Stimulated activated CD4-positive, alpha-beta T cell treated with anti-CD3 and anti-CD28 coated beads, Interleukin-1b, Interleukin-23, amount 100 ng/mL, for 1 hour (primary cell): ENCODE measurements at regions not wholly inside any gene's neighbourhood (a gene's known extent, or its start where the extent isn't known, plus 50 kb on each side); places are given as distances from the start of the nearest gene placed in this dataset.

Experiments
- DNase-seq, 2 donors: peaks; one replicate each; pipeline ENCODE4 v3.0.0-alpha.2; 2020; ENCODE audit warnings: low read depth in 2 of 2

DNA sequence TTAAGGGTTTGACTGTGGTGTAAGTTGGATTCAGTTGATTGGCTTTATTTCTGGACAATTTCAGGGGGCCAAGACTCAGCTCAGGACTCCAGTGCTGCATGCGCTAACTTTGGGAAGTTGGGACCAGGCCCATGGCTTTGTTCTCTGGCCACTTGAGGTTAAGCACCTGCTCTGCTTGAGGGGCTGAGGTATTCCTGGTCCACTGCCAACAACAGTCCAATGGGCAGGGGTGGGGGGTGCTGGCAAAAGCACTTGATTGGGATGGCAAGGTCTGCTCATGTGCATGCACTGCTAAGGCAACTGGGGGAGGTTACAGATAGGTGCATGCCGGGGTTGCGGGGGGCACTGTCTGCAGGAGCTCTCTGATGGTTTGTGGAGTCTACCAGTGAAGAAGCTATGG, 52.6 kb upstream of the ASB17 start:
- DNase-seq, result no peak

DNA sequence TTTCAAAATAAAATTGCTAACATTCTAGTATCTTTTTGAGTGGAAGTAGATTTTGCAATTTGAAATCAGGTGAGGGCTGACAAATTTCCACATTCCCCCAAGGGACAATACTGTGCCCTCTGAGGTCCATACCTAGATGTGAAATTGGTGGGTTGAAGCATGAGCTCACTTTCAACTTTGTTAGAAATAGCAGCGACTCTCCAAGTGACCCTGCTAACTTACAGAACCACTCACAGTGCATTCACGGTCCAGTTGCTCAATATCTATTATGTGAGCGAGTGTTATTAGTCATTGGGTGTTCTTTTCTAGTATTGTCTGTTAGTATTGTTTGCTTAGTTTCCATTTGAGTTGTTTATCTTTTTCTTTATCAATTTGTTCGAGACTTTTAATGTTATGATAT, 53.6 kb upstream of the ASB17 start:
- no peak for DNase-seq

DNA sequence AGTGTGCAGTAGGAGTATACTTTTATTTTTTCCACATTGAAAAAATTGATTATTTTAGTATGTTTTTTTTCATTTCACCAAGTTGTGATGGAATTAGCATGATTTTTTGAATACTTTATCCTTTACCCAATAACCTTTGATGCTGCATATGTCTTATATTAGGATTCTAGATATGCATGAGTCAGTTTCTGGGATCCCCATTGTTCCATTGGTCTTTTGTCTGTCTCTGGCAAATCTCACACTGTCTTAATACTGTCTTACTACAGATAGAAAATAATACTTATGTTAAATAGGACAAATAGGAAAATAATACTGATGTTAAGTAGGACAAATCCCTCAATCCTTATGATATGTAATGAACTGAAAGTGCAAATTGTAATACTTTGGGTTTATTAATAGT, 54.3 kb upstream of the ASB17 start:
- no peak for DNase-seq

DNA sequence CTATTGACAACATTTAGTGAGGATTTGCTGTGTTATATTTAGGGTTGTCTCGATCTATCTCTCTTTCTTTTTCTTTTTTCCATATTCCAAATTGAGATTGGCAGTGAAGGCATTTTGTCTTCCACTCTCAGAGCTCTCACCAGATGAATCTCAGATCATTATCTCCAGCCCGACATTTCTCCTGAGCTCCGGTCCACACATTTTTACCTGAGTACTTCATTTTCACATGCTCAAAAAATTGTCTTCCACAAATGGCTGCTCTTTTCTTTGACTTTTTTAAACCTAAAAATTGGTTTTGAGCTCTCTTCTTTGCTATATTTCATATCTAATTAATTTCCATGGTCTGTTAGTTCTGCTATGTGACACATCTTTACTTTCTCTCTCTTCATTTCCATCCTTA, 56.9 kb upstream of the ASB17 start:
- no peak for DNase-seq

DNA sequence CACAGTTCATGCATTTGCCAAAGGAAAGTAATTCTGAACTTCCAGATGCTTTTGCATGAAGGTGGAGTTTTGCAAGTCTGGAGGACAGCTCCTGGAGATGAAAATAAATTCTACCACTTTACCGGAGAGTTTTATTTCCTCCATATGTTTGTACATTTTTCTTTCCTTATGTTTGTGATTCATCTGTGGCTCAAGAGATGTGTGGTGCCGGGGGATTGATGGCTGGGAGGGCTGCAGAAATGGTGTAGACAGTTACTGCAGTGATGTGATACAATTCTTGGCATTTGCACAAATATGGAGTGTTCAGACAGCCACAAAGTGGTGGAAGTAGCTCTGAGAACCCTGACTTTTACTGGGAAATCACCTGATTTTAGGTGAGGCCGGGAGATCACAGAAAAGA, 58.5 kb upstream of the ASB17 start:
- DNase-seq, result no peak

DNA sequence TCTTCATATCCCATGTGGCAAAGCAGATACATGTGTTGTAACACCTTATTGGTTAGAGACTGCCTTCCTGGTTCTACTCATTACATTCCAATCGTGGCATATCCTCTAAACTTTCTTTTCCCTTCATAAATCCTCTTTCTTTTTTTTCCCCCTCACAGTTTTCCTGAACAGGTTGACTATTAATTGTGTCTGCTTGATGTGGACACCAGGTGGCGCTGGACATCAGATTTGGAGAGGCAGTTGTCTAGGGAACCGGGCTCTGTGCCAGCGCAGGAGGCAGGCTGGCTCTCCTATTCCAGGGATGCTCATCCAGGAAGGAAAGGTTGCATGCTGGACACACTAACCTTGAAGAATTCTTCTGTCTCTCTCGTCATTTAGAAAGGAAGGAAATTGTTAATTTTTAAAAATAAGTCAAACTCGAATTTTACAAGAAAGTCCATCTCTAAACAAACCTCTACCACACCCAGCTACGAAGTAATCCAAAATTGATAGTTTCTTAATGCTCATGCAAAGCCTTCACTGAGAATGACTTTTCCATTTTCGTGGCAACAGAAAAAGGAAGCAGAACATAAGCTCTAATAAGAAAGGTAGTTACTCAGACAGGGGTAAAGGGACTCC, 59.4 kb upstream of the ASB17 start:
- DNase-seq, result peak; percentile 22 to 59

DNA sequence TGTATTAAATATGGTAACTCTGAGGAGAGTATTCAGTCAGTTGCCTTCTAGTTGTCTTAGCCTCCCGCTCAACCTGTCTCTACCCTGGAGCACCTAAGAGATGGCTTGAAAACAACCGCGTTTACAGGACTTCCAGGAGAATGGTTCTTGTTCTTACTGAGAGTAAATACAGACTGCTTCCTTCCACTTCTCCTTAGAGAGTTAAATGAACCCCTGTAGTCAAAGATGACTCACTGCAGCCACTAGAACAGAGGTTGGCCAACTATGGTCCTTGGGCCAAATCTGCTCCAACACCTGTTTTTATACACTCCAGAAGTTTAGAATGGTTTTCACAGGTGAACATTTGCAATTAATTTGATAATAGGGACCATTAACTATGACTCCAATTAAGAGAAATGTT, 60.1 kb upstream of the ASB17 start:
- no peak for DNase-seq

DNA sequence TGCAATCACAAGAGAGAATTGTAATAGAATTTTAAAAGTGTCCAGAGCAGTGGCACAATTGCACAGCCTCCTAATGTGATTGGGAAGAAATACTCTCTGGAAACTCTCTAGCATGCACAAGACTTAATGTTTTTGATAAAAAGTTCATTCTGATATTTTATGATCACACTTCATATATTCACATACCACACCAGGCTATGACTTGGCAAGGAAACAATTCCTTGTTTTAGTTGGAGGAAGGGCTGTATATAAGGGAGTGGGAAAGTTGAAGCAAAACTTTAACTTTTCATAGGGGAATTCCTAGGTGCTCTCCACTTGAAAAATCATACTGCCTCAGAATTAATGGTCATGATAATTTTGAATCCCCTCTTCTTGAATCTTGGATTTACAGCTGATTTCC, 61.5 kb upstream of the ASB17 start:
- no peak for DNase-seq

DNA sequence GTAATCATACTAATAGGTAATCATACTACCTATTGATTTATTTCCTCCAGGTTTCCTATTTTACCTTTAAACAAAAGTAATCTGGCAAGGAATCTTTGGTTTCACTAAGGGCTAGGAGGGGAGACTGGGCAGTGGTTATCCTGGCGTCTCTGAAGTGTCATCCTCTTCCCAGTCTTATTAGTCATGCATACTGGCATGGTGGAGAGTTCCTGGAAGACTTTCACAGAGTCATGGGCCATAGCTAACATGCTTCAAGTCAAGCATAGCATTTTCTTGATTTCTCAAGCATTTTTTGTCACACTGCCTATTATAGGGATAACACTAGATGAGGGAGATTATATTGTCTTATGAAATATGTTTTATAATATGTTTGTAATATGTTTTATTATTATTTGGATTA, 64.0 kb upstream of the ASB17 start:
- DNase-seq, result no peak

DNA sequence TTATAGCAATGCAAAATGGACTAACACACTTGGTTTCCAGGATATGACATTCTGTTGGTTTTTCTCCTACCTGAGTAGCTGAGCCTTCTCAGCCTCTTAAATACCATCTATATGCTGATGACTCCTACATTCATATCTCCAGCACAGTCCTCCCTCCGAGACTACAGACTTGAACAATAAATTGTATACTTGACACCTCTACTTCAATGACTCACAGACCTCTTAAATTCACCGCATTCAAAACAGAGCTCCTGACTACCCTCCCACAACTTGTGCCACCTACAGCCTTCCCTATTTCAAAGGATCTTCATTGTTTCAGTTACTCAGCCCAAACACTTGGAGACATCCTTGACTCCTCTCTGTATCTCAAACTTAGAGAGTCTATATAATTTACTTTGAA, 66.8 kb upstream of the ASB17 start:
- DNase-seq, result no peak

DNA sequence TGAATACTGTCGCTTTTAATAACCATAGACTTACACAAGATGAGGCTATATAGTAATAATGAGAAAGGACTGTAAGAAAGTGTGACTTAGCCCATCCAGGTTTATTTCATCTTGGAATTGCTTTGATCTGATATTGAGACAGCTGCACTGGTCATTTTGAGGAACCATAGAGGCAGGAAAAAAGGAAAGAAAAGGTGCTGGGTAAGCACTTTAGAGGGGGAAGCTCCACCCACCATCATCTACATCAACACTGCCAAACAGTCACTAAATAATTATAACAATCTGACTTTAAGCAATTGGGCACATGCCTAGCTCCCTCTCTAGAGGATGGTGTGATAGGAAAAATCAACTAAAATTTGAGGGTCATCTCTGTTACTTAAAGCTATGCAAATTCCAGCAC, 70.6 kb upstream of the ST6GALNAC3 start:
- no peak for DNase-seq

DNA sequence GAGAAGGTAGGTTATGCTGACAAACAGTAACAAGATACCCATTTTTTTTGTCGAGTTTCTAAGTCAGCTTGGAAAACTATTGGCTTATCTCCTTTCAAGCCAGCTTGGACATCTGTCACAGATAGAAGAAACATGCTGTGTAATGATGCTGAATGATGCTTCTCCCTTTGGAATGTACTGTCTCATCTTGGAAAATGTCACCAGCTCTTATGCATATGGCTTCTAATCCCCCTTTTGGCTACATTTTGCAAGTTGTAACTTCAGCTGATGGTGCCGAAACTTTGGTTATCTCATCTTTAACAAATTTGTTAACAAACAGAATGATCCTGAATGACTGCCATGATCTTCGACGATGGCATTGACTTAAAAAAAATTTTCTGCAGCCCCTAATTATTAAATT, 68.8 kb upstream of the ST6GALNAC3 start:
- DNase-seq, result no peak

DNA sequence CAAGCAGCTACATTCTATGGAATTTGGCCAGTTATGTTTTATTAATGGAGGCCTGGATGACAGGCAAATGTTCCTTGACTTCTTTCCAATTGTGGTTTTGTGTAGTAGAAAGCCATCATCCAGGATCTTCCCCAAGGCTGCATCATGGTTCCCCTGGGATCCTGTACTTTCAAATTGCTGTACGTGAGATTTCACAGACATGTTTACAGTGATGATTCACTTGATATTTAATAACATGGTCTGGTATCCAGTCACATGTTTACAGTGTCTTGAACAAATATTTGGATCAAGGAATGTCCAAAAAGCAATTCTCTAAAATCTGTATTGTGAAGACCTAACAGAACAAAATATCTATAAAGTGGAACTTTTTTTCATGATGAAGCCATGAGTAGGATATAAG, 68.3 kb upstream of the ST6GALNAC3 start:
- no peak for DNase-seq

DNA sequence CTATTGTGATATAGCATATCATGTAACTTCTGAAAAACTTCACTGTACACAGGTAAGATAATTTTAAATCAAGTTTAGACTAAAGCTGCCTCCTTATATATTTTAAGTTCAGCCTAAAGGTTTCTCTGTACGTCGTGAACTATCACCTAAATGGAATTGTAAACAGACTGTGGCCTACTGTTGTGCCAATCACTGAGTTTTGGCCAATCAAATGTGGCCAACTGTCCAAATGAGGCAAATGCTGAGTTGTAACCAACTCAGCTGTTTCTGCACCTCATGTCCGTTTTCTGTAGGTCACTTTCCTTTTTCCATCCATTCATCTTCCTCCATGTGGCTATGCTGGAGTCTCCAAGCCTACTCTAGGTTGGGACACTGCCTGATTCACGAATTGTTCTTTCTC, 63.7 kb upstream of the ST6GALNAC3 start:
- no peak for DNase-seq

DNA sequence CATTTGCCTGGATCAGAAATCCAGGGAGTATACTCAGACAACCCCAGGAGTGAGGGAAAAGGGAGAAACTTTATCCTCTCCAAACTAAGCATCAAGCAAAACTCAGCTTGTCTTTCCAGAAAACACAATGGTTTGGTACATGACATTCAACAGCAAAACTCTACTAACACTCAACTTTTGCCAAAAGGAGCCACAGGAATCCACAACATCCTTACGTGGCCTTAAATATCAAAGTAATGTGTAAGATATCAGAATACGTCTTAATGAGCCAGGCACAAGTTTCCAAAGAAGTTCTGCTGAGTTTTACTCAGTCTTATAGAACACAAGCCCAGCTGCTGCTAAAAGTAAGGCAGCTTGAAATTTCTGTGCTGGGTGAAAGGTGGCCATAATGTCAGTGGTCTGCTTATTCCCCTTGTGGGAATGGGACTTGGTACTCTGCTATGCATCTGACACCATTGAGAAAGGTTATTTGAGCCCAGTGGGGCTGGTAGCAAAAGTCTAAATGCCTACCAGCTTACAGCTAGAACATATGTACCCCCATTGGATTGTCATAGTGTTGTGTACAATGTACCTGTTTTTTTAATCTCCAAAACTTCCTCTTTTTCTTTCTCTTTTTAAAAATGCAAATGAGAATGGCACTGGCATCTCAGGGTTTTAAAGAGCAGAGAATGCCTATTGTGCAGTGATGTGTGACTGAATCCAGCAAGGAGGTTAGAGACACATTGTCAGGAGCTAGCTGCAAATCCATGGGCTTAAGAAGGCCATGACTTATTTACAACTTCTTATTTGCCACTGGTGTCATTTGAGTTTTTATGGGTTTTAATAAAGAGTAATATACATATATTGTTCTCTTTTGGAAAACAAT, 62.0 kb upstream of the ST6GALNAC3 start:
- DNase-seq, result no peak

DNA sequence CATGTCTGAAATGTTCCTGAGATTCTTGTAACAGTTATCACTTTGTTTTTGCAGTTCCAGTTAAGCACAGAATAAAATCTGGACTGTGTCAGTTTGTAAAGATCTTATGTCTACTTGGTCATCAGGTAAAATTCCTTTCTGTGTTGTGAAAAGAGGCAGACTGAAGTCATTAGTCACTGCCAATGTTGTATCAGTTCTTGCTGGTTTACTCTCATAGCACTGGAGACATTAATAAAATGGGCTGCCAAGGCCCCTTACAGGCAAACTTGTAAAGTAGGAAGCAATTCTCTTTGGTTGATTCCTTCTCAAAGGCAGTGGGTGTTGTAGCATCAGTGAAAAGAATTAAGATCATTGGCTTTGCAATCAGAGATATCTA, 61.4 kb upstream of the ST6GALNAC3 start:
- DNase-seq, result no peak

DNA sequence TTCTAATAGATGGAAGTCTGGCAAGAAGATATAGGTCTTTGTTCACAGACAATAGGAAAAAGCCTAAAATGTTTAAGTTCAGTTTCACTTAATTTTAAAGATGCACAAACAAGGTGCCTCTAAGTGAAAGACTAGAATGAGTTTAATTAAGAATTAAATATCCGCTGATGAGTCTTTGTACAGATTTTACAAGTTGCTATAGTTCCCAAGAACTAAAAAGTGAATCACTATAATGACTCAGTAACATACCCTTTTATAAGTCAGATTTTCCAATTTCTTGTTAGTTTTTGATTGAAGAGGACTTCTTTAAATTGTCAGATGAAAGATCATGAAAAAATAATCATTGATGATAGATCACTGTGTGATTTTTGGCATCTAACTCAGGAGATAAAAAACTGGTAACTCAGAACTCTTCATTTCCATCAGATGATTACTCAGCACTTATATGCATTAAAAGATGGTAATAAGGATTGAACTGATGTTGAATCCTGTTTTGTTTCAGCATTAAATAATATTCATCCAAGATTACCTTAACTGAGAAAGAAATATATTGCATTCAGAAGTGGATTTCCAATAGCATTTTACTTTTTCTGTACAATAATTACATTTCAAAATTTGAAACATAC, 59.0 kb upstream of the ST6GALNAC3 start:
- DNase-seq, result no peak

DNA sequence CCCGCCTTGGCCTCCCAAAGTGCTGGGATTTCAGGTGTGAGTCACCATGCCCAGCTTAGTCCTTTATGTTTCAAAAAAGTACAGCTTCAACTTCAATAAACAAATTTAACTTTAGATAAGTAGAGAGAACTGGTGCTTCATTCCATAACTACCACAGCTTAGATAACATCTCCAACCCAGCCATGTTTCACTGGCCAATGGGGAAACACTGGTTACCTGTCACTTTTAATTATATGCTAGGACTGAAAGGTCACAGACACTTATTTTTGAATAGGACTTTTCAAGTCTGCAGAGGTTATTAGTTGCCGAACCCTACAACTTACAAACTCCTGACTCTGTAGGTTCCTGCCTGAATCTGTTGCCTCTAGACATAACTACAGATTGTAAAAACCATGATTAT, 56.5 kb upstream of the ST6GALNAC3 start:
- DNase-seq, result no peak

DNA sequence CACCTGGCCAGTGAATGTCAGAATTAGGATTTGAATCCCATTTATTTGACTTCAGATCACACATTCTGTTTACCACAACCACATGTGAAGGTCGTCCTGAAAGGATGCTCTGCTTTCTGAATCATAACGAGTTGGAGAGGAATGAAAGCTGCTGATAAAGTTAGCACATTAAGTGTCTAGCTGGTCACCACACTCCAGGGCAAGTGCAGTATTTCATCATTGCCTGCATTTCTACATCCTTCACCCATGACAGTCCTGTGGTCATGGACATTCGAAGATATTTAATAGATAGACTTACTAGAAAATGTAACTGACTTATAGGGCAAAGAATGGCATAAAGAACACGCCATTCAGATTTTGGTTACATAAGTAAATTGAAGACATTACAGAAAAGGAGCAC, 52.7 kb upstream of the ST6GALNAC3 start:
- DNase-seq, result no peak

DNA sequence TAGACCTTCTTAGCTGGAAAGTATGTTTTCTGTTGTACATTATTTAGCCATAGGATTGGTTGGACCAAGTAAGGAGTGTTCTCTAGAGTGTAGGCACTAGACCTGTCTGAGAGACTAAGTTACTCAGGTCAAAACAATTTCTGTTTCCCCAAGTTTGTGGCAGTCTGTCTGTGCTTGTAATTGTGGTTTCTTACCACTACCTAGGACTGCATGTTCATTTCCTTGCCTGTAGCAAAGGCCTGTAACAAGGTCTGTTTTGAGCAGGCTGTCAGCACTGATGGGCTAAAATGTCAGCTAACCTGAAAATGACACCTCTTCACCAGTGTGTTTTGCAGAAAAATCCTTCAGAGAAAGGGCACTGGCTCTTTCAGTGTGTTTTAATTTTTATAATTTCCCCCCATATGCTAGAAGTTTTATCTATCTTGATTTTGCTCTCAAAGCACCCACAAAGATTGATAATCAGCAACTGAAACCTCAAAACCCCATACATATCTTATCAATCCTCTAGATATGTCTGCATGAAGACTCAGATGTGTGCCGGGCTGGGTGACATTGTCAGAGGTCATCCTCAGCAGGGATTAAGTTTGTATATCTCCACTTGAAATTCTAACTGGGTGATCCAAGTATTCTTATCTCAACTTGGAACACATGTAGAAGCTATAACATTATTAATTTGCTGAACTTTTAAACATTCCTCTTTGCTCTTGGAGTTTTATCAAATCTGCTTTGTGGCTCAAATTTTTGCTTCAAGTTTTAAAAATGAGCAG, 50.7 kb upstream of the ST6GALNAC3 start:
- no peak for DNase-seq
